ENCODE measurements at regions not wholly inside any gene's neighbourhood (a gene's known extent, or its start where the extent isn't known, plus 50 kb on each side); places are given as distances from the start of the nearest gene placed in this dataset.

- Histone ChIP-seq H3K4me3 (no peak overlapping the region), H3K27ac (no peak overlapping the region)
- no peak for TF ChIP-seq CTCF (IDR thresholded peaks at IDR 0.05)
- no peak for DNase-seq (ENCODE audit: low spot score)
Measured at GRCh38 chr16:86848821-86849220, 270.5 kb downstream of the FOXL1 start.

- H3K4me3 ChIP-seq: no peak overlapping the region
- TF ChIP-seq CTCF (IDR thresholded peaks at IDR 0.05): no peak
- no peak overlapping the region for H3K27ac ChIP-seq
- DNase-seq (ENCODE audit: low spot score): no peak
Measured at GRCh38 chr16:86850670-86851069, 272.3 kb downstream of the FOXL1 start.

- TF ChIP-seq CTCF (IDR thresholded peaks at IDR 0.05): no peak
- Histone ChIP-seq H3K4me3 (no peak overlapping the region), H3K27ac (no peak overlapping the region)
- DNase-seq (ENCODE audit: low spot score): no peak
Measured at GRCh38 chr16:86852135-86852534, 273.8 kb downstream of the FOXL1 start.

- TF ChIP-seq CTCF (IDR thresholded peaks at IDR 0.05): no peak
- Histone ChIP-seq H3K4me3 (no peak overlapping the region), H3K27ac (no peak overlapping the region)
- DNase-seq (ENCODE audit: low spot score): no peak
Measured at GRCh38 chr16:86854058-86854621, 275.8 kb downstream of the FOXL1 start.

- no peak overlapping the region for H3K27ac ChIP-seq
- no peak for TF ChIP-seq CTCF (IDR thresholded peaks at IDR 0.05)
- no peak for DNase-seq (ENCODE audit: low spot score)
- H3K4me3 ChIP-seq: no peak overlapping the region
Measured at GRCh38 chr16:86854626-86855294, 276.4 kb downstream of the FOXL1 start.

GRCh38 chr16:86856946-86857586 is 278.7 kb downstream of the FOXL1 start:
- no peak for TF ChIP-seq CTCF (IDR thresholded peaks at IDR 0.05)
- no peak for DNase-seq (ENCODE audit: low spot score)

GRCh38 chr16:86857807-86858206 is 279.5 kb downstream of the FOXL1 start:
- no peak for DNase-seq (ENCODE audit: low spot score)
- no peak overlapping the region for H3K4me3 ChIP-seq
- H3K27ac ChIP-seq: no peak overlapping the region
- TF ChIP-seq CTCF (IDR thresholded peaks at IDR 0.05): no peak

More at GRCh38 chr16:86856946-86857586, 278.7 kb downstream of the FOXL1 start:
- Histone ChIP-seq H3K27ac (no peak overlapping the region), H3K4me3 (no peak overlapping the region)

All from coronary artery (tissue), 2 donors.